ENCODE measurements at regions not wholly inside any gene's neighbourhood (a gene's known extent, or its start where the extent isn't known, plus 50 kb on each side); places are given as distances from the start of the nearest gene placed in this dataset.

DNA sequence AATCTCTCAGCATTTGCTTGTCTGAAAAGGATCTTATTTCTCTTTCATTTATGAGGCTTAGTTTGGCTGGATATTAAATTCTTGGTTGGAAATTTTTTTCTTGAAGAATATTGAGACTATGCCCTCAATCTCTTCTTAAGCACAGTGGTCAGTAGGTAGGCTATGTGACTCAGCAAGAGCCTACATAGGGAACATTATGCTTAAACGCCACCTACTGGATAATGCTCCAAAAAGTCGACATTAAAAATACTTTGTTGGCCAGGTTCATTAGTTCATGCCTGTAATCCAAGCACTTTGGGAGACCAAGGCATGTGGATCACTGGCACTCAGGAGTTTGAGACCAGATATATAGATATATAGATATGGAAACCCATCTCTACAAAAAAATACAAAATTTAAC is 678.0 kb upstream of the USP24 start:
- no peak for TF ChIP-seq POLR2A (IDR thresholded peaks at IDR 0.05)
- peak in 2 of 3 experiments; percentile 14 to 33 for TF ChIP-seq CTCF (IDR thresholded peaks at IDR 0.05)

All from testis (tissue), 2 donors.